ENCODE measurements at regions not wholly inside any gene's neighbourhood (a gene's known extent, or its start where the extent isn't known, plus 50 kb on each side); places are given as distances from the start of the nearest gene placed in this dataset.
"Not testable (repeated sequence)": the region's sequence is repeated elsewhere in the genome, so short reads cannot be mapped to it uniquely, and the experiment has no call there.

DNA sequence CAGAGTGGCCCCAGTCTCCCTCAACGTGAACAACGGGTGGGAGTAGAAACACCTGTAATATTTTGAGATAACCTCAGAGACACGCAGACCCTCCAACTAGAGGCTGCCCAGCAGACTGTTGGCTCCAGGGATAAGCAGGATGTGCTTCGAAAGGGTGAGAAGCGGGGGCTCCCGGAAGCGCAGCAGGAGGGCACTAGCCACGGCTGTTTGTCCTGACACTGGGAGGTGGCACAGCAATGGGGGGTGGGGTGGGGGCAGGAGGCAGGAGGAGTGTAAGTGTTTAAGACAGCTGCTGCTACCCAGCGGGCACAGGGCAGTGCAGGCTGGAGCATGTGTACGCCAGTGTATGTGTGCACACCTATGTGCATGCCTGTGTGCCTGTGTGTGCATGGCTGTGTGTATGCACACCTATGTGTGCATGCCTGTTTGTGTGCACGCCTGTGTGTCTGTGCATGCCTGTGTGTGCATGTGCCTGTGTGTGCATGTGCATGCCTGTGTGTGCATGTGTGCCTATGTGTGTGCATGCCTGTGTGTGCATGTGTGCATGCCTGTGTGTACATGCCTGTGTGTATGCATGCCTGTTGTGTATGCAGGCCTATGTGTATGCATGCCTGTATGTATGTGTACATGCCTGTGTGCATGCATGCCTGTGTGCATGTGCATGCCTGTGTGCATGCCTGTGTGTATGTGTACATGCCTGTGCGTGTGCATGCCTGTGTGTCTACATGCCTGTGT lies 154.7 kb downstream of the SHANK2 start:
- FAIRE-seq (no peak), DNase-seq (ENCODE audit: insufficient read length, low spot score) (no peak)
- TF ChIP-seq POLR2A (IDR thresholded peaks at IDR 0.05; ENCODE audit: low read depth, low read length) = no peak

DNA sequence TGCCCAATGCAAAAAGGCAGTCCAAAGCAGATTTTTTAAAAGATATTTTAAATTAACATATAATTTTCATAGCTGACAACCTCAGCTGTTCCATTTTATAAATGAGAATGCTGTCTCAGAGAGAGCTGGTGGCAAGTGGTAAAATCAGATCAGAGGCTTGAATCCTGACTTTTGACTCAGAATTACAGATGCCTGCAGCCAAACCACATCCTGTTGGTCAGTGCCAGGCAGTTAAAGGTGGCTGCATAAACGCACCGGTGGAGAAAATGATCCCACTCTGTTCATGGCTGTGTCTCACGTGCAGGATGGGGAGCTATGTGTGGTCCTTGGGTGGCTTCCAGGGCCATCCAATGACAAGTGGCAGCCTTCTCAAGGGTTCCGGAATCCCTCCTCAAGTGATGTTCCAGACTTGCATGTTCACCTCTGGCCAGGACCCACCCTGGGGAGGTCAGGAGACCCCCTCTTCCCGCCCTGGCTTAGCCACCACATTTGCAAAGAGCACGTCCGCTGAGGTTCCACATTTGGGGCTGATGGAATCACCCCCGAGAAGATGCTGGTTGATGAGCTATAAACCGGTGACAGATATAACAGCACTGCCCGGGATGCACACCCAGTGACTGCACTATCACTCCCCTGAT lies 155.5 kb downstream of the SHANK2 start:
- FAIRE-seq = no peak
- TF ChIP-seq POLR2A (IDR thresholded peaks at IDR 0.05; ENCODE audit: low read depth, low read length) = no peak
- no peak for DNase-seq (ENCODE audit: insufficient read length, low spot score)

DNA sequence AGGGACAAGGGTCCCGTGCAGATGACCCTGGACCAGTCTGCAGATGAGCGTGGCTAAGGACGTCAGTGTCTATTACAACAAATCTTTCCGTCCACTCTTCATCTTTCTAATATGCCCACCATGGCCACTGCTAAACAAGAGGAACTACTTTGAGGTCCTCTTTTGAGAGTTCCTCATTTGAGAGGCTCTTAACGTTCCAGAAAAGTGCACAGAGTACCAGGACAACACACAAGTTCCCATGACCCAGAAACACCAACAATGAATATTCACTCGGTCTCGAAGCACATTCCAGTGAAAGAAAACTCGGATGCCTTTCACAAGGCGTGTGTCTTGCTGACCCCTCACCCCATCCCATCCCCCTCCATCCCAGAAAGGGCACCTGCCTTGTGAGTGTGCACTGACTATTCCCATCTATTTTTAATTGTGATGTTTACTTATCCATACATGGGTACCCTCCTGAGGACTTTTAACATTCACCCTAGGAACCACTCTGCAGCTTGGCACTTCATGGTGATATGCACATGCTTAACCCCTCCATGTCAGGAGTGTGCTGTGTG lies 157.0 kb downstream of the SHANK2 start:
- FAIRE-seq = no peak
- no peak for DNase-seq (ENCODE audit: insufficient read length, low spot score)
- no peak for TF ChIP-seq POLR2A (IDR thresholded peaks at IDR 0.05; ENCODE audit: low read depth, low read length)

DNA sequence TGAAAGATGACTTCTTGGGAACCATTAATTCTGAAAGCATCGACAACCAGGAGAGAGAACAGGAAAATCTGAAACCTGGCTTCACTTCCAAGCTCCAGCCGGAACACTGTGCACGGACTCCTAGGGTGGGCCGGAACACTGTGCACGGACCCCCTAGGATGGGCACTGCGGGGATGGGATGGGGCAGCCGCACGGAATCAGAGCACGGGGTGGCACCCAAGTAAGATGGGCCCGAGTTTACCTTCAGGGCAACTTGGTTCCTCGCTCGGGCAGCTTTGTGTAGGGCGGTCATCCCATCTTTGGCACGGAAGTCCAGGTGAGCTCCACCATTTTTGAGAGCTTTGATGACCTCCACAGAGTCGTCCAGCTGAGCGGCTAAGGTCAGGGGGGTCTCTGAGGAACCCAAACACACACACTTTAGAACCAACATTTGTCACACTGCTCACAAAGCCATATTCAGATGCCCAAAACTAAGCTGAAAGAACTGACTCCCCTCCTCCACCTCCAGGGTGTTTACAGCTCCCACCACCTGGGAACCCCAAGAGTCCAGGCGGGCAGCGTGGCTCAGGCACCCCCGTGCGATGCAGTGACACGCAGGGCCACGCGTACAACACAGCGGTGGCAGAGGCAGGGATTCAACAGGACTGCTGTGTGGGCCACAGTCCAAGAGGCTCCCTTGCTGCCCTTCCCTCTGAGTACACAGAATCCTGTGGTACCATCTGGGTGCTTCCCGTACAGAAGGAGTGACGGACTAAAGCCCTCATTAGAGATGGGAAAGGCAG lies 157.9 kb downstream of the SHANK2 start:
- TF ChIP-seq POLR2A (IDR thresholded peaks at IDR 0.05; ENCODE audit: low read depth, low read length) = no peak
- FAIRE-seq = no peak
- DNase-seq (ENCODE audit: insufficient read length, low spot score) = no peak

DNA sequence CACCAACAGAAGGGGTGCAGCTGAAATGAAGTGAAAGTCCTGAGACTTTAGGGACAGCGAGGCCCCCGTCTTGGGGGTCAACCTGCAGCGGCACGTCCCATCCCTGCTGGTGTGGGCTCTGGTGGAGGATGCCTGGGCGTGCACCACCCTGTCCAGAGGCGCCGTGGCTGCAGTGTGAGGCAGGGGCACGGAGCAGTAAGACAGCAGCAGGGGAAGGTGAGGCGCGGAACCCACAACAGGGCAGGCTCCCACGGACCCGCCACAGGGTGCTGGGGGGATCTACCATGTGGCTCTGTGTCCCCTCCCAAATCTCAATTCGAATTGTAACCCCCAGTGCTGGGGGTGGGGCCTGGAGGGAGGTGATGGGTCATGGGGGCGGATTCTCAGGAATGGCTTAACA lies 158.6 kb downstream of the SHANK2 start:
- no peak for TF ChIP-seq POLR2A (IDR thresholded peaks at IDR 0.05; ENCODE audit: low read depth, low read length)
- DNase-seq (ENCODE audit: insufficient read length, low spot score) (no peak), FAIRE-seq (no peak)

DNA sequence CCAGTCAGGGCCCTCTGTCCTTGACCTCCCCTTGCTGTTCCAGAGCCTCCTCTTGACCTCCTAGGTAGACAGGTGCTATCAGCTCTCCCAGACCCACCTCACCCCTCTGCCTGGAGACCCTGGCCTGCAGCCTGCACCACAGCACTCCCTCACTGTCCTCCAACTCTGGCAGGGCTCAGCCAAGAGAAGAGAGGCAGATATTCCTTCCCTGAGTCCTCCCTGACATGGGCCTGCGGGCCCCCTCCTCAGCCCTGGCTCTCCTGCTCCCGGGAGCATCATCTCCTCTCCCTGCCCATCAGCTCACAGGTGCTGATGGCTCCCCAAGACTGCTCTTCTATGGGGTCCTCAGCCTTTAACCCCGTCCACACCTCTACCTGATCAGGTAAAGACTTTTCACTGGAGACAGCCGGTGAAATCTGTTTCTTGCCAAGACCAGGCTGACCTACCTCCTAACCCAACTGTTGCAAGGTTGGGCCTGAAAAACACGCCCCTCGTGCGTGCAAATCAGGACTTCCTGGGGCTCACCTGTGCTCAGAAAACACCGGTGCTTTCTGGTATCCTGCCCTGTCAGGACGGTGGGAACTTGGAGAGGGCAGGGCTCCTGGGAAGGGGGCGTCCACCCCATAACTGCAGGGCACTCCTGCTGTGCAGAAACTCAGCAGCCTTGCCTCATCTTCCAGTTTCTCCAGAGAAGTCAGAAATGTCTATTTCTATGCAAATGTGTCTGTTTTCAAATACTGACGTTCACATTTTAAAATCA lies 160.7 kb downstream of the SHANK2 start:
- DNase-seq (ENCODE audit: insufficient read length, low spot score) (no peak), FAIRE-seq (no peak)
- TF ChIP-seq POLR2A (IDR thresholded peaks at IDR 0.05; ENCODE audit: low read depth, low read length) = no peak

DNA sequence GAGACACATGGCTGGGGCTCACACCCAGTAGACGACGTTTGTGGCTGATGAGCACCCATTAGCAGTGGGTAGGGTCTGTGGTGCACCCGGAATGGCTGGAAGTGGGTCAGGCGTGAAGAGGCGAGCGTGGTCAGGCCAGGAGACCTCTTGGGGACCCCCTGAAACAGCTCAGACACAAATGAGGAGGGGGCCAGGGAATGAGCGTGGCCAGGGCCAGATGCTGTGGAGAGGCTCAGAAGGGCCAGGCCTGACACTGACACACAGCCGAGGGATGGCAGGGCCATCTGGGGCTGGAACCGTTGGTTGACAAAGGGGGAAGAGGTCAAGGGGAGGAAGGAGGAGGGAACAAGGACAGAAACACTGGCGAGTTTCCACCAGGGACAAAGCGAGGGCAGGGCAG lies 162.8 kb downstream of the SHANK2 start:
- no peak for TF ChIP-seq POLR2A (IDR thresholded peaks at IDR 0.05; ENCODE audit: low read depth, low read length)
- no peak for DNase-seq (ENCODE audit: insufficient read length, low spot score)
- no peak for FAIRE-seq

DNA sequence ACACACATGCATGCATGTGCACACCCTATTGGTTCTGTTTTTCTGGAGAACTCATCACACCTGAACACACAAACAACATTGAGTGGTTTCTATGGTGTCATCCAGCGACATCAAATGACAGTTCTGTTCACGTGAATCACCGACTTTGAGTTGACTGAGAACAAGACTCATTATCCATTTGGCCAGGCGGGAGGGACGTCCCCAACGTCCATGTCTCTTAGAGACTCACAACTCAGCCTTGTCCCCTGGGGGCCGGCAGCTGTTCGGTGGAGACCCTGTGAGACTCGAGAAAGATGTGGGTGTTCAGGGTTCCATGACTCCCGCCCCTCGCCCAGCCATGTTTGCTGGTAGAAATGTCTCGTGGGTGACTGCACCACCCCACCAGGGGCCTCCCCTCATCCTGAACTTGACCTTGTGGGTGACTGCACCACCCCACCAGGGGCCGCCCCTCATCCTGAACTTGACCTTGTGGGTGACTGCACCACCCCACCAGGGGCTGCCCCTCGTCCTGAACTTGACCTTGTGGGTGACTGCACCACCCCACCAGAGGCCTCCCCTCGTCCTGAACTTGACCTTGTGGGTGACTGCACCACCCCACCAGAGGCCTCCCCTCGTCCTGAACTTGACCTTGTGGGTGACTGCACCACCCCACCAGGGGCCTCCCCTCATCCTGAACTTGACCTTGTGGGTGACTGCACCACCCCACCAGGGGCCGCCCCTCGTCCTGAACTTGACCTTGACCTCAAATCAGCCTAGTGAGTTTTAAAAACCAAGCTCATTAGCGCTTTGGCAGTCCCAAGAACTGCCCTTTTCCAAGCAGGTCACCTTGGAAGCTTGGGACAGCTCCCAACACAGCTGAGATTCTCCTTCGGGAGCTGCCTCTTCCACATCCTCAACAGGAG lies 163.8 kb downstream of the SHANK2 start:
- not testable (repeated sequence) for DNase-seq (ENCODE audit: insufficient read length, low spot score); FAIRE-seq

DNA sequence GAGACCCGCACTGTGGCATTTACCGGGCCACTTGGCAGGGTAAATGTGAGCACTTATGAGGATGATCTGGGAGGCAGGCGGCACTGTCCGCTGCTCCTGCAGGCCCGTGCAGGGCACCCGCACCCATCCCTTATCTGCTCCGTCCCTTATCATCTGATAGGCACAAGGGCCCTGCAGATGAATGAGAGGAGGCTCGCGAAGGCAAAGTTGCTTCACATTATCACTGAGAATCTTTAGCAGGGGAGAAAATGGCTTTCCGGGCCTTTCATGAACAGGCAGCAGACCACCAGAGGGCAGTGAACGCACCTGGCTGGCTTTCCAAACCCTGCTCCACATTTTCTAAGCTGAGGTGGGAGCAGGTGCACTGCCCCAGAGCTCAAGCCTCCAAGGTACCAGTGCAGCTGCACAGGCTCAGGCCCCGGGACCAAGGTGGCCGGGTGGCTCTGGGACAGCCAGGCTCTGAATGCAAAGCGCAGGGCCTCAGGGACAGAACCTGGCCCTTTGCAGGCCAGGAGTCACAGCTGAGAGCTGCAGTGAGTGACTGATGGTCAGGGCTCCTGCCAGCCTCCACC lies 165.6 kb downstream of the SHANK2 start:
- FAIRE-seq (no peak), DNase-seq (ENCODE audit: insufficient read length, low spot score) (peak; percentile 17)
- no peak for TF ChIP-seq POLR2A (IDR thresholded peaks at IDR 0.05; ENCODE audit: low read depth, low read length)

DNA sequence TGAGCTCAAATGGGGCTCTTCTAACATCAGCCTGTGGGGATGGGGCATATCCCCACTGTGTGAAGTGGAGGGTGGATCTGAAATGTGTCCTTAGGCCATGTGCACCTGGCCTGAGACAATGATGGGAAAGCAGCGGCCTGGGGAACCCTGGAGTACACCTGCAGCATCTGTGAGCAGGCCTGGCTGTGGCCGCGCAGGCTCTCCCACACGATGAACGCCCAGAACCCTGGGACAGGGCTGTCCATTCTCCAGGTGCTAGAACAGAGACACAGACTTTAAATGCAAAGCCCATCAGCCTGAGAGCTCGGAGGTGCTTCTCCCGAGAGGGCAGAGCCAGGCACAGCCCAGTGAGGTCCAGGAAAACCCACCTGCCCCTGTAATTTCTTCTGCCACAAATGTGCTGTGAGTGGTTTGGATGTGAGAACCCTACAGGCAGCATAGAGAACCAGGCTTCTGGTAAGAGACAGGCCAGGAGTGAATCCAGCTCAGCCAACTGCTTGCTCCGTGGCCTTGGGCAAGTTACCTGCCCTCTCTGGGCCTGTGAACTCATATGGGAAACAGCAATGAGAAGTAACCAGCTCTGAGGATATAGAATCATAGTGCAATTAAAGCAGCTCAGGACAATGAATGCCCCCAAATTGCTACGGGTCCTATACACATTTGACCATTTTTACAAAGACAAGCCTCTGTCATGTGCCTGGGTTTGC lies 167.9 kb downstream of the SHANK2 start:
- DNase-seq (ENCODE audit: insufficient read length, low spot score) (no peak), FAIRE-seq (no peak)
- no peak for TF ChIP-seq POLR2A (IDR thresholded peaks at IDR 0.05; ENCODE audit: low read depth, low read length)

DNA sequence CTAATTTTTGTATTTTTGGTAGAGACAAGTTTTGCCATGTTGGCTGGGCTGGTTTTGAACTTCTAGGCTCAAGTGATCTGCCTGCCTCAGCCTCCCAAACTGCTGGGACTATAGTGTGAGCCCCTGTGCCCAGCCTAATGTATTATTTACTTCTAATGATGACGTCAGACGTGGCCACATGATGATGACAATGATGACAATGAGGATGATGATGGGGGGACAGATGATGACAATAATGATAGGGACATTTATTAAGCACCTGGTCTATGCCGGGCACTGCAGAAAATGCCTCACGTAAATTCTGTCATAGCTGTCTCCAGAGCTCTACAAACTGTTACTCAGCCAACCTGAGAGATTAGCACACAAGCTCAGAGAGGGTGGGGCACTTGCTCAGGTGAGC lies 169.3 kb downstream of the SHANK2 start:
- no peak for DNase-seq (ENCODE audit: insufficient read length, low spot score)
- no peak for FAIRE-seq
- no peak for TF ChIP-seq POLR2A (IDR thresholded peaks at IDR 0.05; ENCODE audit: low read depth, low read length)

DNA sequence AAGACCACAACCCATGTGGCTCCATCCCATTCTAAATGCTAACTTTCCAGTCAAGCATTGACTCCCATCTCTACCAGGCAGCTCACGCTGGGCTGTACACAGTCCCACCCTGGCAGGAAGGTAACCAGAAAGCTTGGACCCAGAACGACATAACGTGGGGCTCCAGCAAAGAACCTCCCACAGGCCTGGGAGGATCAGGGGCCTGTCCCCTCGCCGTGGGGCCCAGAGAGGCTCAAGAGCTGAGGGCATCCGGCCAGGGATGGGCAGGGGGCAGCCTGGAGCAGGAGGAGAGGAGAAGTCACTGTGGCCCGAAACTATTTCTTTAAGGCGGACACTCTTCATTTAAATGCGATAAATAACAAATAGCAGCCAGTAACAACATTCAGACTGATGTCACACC lies 169.9 kb downstream of the SHANK2 start:
- DNase-seq (ENCODE audit: insufficient read length, low spot score) (no peak), FAIRE-seq (no peak)
- no peak for TF ChIP-seq POLR2A (IDR thresholded peaks at IDR 0.05; ENCODE audit: low read depth, low read length)

All from H54 (cell line).